NCI-H2107 (cell line): ENCODE measurements at regions not wholly inside any gene's neighbourhood (a gene's known extent, or its start where the extent isn't known, plus 50 kb on each side); places are given as distances from the start of the nearest gene placed in this dataset.
A peak's percentile ranks its signal among the peaks of the same experiment; 100 is the strongest.
"Not testable (repeated sequence)": the region's sequence is repeated elsewhere in the genome, so short reads cannot be mapped to it uniquely, and the experiment has no call there.

Experiments
- DNase-seq: peaks from one replicate; lab custom pipeline; 2025; lab: John Stamatoyannopoulos, UW

DNA sequence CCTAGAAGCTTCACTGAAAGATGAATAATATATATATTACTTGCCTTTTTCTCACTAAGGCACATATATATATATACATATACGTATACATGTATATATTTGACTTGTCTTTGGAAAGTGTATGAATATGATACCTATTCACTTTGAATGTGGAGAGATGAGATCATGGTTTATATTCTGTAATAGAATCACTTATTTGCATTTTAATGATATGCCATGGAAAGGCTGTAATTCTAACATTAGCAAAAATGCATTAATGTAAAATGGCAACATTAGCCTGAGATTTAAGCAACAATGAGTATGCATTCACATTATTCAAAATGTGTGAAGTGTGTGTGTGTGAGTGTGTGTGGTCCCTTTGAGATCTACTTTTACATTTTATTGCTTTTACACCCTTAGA lies 54.5 kb upstream of the PRKD1 start:
- DNase-seq = no peak

GRCh38 chr14:29982993-29983392 lies 55.3 kb upstream of the PRKD1 start:
- DNase-seq = no peak

DNA sequence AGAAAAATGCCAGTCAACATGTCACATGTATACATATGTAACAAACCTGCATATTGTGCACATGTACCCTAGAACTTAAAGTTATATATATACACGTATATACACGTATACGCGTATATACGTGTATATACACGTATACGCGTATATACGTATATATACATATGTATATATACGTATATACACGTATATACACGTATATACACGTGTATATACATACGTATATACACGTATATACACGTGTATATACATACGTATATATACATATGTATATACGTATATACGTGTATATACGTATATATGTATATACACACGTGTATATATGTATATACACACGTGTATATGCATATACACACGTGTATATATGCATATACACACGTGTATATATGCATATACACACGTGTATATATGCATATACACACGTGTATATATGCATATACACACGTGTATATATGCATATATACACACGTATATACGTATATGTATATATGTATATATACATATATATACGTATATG lies 62.8 kb upstream of the PRKD1 start:
- not testable (repeated sequence) for DNase-seq

GRCh38 chr14:29990993-29991392 lies 63.3 kb upstream of the PRKD1 start:
- no peak for DNase-seq

DNA sequence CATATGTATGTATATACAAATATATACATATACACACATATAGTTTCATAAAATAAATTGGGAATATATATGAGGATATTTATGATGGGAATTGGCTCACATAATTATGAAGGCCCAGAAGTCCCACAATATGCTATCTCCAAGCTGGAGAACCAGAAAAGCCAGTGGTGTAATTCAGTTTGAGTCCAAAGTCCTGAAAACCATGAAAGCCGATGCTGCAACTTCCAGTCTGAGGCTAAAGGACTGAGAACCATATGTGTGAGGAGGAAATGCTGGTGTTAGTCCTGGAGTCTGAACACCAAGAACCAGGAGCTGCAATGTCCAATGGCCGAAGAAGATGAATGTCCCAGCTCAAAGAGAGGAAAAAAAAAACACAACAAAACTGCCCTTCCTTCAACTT lies 65.5 kb upstream of the PRKD1 start:
- DNase-seq = no peak

GRCh38 chr14:29999013-29999539 lies 71.4 kb upstream of the PRKD1 start:
- DNase-seq = no peak

DNA sequence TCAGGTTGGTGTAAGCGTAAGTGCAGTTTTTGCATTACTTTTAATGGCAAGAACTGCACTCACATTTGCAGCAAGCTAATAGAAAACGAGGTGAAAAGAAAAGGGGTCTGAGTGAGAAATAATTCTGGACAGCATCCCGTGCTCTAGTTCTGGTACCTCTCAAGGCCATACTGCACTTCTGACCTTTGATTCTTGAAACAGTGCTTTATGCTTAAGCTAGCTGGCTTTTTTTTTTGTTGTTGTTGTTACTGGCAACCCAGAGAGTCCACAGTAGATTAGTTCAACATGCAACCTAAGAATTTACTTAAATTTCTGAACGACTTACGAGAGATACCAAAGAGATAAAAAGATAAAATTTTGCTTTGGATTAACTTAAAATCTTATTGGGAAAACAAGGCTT lies 75.2 kb upstream of the PRKD1 start:
- DNase-seq = no peak

DNA sequence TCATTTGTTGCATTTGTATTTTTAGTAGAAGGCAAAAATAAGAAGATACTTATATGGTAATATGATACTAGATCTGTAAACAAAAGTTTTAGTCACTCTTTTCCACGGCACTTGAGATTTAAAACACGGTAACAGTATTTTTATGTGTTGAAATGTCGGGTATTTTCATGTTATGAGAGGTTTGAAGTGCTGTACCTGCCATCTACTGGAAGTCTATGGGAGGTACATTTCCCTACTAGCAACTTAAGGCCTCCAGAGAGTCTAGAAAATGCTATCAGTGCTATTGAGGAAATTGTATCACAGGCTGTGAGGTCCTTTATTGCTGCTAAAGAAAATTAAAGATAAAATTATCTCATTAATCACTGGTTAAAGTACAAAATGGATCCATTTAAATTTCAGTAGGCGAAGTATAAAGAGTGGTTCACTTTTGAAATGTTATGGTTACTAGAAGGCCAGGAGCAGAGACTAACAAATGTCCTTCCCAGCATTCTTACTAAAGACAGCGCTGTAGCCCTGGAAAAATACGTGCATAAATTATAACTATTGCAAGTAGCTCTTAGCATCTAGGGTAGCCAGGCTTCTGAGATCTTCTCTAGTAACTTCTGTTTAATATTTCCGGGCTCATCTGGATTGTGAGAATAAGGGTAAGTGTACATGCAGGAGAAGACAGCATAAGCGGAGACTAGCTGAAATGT lies 77.6 kb upstream of the PRKD1 start:
- peak; percentile 78 for DNase-seq

DNA sequence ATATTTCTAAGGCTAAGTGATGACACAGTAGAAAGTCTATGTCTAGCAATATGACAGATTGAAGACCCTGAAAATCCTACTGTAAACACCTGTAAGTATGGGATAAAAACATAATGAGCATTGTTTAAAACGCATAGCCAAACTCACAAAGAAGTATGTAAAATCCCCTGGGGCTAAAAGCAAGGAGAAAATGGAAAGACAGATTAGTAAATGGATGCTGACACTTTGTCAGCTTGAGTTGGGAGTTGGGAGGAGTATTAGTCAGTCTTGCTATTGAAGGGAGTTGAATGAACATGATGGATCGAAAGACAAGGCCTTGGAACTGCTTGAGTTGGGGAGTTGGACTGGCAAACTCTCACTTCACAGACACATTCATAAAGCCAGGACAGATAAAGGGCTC lies 79.0 kb upstream of the PRKD1 start:
- no peak for DNase-seq

DNA sequence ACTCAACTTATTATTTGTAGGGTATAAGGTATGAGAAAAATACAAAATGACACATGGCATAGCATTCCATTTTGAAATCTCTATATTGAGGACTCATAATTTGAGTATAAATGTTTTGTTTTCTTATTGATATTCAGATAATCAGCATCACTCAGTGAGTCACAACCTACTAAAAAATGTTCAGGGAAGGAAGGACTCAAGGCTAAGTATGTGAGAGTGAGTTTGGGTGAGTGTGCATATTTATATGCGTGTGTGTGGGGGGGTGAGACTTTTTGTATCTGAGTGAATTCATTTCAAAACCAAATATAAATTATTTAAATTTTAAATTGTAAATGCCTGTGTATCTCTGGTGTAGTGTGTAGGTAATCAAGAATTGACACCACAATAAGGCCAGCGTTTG lies 87.8 kb upstream of the PRKD1 start:
- no peak for DNase-seq

GRCh38 chr14:30016002-30016401 lies 88.4 kb upstream of the PRKD1 start:
- no peak for DNase-seq

- no peak for DNase-seq
These were observed 89.8 kb upstream of the PRKD1 start for GRCh38 chr14:30017370-30017993.

GRCh38 chr14:30020271-30020670 lies 92.6 kb upstream of the PRKD1 start:
- DNase-seq = no peak

GRCh38 chr14:30020687-30021086 lies 93.0 kb upstream of the PRKD1 start:
- DNase-seq = no peak

DNA sequence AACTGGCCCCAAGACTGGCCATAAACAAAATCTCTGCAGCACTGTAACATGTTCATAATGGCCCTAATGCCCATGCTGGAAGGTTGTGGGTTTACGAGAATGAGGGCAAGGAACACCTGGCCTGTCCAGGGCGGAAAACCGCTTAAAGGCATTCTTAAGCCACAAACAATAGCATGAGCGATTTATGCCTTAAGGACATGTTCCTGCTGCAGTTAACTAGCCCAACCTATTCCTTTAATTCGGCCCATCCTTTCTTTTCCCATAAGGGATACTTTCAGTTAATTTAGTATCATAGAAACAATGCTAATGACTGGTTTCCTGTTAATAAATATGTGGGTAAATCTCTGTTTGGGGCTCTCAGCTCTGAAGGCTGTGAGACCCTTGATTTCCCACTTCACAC lies 95.7 kb upstream of the PRKD1 start:
- DNase-seq = not testable (repeated sequence)

GRCh38 chr14:30034152-30034551 lies 106.5 kb upstream of the PRKD1 start:
- peak; percentile 90 for DNase-seq

DNA sequence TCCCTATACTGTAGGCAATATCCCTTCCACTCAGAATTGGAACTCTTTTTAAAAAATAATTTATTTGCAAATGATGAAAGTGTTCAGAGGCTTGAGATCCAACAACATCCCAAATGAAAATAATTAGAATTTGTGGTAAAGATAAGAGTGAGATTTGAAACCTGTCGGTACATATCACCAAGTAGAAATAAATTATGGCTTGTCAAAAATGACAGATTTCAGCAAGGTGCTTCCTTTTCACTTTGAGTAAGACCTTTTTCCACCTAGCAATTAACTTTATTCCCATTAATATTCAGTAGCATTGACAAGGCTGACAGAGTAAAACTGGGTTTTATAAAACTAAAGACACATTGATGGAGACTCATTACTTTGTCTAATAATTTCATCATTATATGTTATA lies 107.7 kb upstream of the PRKD1 start:
- no peak for DNase-seq

DNA sequence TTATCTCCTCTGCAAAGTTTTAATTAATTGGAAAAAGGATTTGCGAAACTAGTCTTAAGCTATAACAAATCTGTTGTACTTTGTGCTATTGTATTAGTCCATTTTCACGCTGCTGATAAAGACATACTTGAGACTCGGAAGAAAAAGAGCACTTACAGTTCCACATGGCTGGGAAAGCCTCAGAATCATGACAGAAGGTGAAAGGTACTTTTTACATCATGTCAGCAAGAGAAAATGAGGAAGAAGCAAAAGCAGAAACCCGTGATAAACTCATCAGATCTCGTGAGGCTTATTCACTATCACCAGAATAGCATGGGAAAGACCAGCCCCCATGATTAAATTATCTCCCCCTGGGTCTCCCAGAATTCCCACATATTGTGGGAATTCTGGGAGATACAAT lies 118.1 kb upstream of the PRKD1 start:
- DNase-seq = no peak

DNA sequence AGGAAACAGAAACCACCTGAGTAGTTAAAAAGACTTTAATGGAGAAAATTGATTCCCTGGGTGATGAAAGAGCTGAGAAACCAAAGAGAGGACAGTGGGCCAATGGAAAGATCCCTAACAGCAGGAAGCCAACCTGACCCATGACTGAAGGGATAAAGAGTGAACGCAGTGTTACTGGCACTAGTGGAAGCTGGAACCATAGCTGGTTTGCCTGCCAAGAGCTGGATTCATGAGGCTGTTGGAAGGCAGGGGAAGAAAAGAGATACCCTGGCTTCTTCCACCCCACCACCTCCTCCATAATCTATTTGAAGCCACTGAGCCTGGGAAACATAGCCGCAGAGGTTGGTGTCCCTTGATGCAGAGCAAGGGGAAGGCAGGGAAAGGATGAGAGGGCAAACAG lies 125.5 kb upstream of the PRKD1 start:
- no peak for DNase-seq

GRCh38 chr14:30054201-30054600 lies 126.6 kb upstream of the PRKD1 start:
- DNase-seq = no peak

- no peak for DNase-seq
These were observed 130.8 kb upstream of the PRKD1 start for GRCh38 chr14:30058401-30058800.

DNA sequence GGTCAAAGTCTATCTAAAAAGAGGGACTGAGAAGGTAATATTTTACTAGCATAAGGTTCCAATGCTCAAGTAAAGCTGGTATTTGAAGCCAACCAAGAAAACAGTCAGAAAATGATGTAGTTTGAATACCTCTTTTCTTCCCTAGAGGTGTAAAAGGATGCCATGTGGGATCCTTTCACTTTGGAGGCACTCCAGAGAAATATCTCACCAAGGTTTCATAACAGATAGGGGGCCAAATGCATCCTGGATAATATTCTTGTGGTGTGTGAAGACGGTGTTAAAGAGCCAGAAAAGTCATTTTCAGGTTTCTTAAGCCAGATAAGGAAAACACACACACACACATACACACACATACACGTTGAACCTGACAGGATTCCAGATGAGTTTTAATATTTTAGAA lies 136.1 kb upstream of the PRKD1 start:
- DNase-seq = no peak

- DNase-seq = no peak
These were observed 136.8 kb upstream of the PRKD1 start for GRCh38 chr14:30064454-30064853.

DNA sequence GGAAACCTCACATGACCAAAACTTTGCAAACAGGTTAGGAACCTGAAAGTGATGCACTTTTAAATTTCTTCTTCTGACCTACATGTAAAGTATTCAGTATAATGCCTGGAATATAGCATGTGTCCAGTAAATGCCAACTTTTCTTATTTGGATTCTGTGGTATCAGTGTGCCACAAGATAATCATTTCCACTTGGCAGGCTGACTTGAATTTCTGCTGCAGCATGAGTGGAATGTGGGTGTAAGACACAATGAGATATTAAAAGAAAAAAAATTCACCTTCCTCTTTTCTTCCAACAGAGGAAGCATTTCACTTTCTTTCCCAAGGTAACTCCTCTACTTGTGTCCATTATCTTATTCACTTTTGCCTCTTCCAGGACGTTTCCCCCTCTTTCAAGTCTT lies 141.9 kb upstream of the PRKD1 start:
- no peak for DNase-seq
